ENCODE measurements at regions not wholly inside any gene's neighbourhood (a gene's known extent, or its start where the extent isn't known, plus 50 kb on each side); places are given as distances from the start of the nearest gene placed in this dataset.
A peak's percentile ranks its signal among the peaks of the same experiment; 100 is the strongest.

- Mint-ChIP-seq H3K36me3 (no peaks in the 10 kb centered on the region), H3K4me1 (no peaks in the 10 kb centered on the region), H3K9me3 (no peaks in the 10 kb centered on the region), H3K27ac (no peak overlapping the region), H3K27me3 (no peaks in the 10 kb centered on the region), H3K4me3 (no peak overlapping the region)
- DNase-seq (no peak), ATAC-seq (replicated peaks) (no peak)
These were observed 50.4 kb upstream of the PRSS23 start for GRCh38 chr11:86749821-86750401.

- H3K27ac Mint-ChIP-seq = no peak overlapping the region
- H3K4me1 Mint-ChIP-seq = no peaks in the 10 kb centered on the region
- ATAC-seq (replicated peaks) (no peak), DNase-seq (no peak)
- H3K36me3 Mint-ChIP-seq = no peaks in the 10 kb centered on the region
- no peaks in the 10 kb centered on the region for H3K27me3 Mint-ChIP-seq
- H3K4me3 Mint-ChIP-seq = no peak overlapping the region
- H3K9me3 Mint-ChIP-seq = no peaks in the 10 kb centered on the region
These were observed 51.0 kb upstream of the PRSS23 start for GRCh38 chr11:86749376-86749775.

- Mint-ChIP-seq H3K4me1 (no peaks in the 10 kb centered on the region), H3K9me3 (no peaks in the 10 kb centered on the region), H3K36me3 (no peaks in the 10 kb centered on the region), H3K4me3 (no peak overlapping the region), H3K27me3 (no peaks in the 10 kb centered on the region), H3K27ac (no peak overlapping the region)
- ATAC-seq (replicated peaks) (no peak), DNase-seq (no peak)
These were observed 52.0 kb upstream of the PRSS23 start for GRCh38 chr11:86748296-86748695.

GRCh38 chr11:86747801-86748200 is 52.5 kb upstream of the PRSS23 start:
- H3K27ac Mint-ChIP-seq = no peak overlapping the region
- no peaks in the 10 kb centered on the region for H3K4me1 Mint-ChIP-seq
- no peak for DNase-seq
- ATAC-seq (replicated peaks) = no peak
- no peak overlapping the region for H3K4me3 Mint-ChIP-seq
- no peaks in the 10 kb centered on the region for H3K27me3 Mint-ChIP-seq
- no peaks in the 10 kb centered on the region for H3K9me3 Mint-ChIP-seq
- no peaks in the 10 kb centered on the region for H3K36me3 Mint-ChIP-seq

GRCh38 chr11:86746514-86746913 is 53.8 kb upstream of the PRSS23 start:
- H3K9me3 Mint-ChIP-seq = no peaks in the 10 kb centered on the region
- H3K27ac Mint-ChIP-seq = no peak overlapping the region
- H3K4me3 Mint-ChIP-seq = no peak overlapping the region
- DNase-seq (no peak), ATAC-seq (replicated peaks) (no peak)
- H3K4me1 Mint-ChIP-seq = no peaks in the 10 kb centered on the region
- no peaks in the 10 kb centered on the region for H3K36me3 Mint-ChIP-seq
- peaks cover 0 to 6% of the 10 kb centered on the region in 2 donors for H3K27me3 Mint-ChIP-seq

GRCh38 chr11:86745571-86745970 is 54.8 kb upstream of the PRSS23 start:
- H3K27me3 Mint-ChIP-seq = peaks cover 0 to 6% of the 10 kb centered on the region in 2 donors
- H3K9me3 Mint-ChIP-seq = no peaks in the 10 kb centered on the region
- H3K27ac Mint-ChIP-seq = no peak overlapping the region
- H3K36me3 Mint-ChIP-seq = no peaks in the 10 kb centered on the region
- H3K4me1 Mint-ChIP-seq = no peaks in the 10 kb centered on the region
- ATAC-seq (replicated peaks) = no peak
- H3K4me3 Mint-ChIP-seq = no peak overlapping the region
- no peak for DNase-seq

GRCh38 chr11:86743223-86744118 is 56.9 kb upstream of the PRSS23 start:
- DNase-seq (no peak), ATAC-seq (replicated peaks) (peak; percentile 57 to 66)
- peaks cover 0 to 6% of the 10 kb centered on the region in 2 donors for H3K27me3 Mint-ChIP-seq
- no peak overlapping the region for H3K4me3 Mint-ChIP-seq
- no peaks in the 10 kb centered on the region for H3K9me3 Mint-ChIP-seq
- no peak overlapping the region for H3K27ac Mint-ChIP-seq
- peaks cover 0 to 2% of the 10 kb centered on the region in 2 donors for H3K4me1 Mint-ChIP-seq
- no peaks in the 10 kb centered on the region for H3K36me3 Mint-ChIP-seq

GRCh38 chr11:86741839-86742805 is 58.2 kb upstream of the PRSS23 start:
- no peaks in the 10 kb centered on the region for H3K9me3 Mint-ChIP-seq
- H3K36me3 Mint-ChIP-seq = no peaks in the 10 kb centered on the region
- H3K27ac Mint-ChIP-seq = no peak overlapping the region
- ATAC-seq (replicated peaks) = no peak
- peaks cover 0 to 2% of the 10 kb centered on the region in 2 donors for H3K4me1 Mint-ChIP-seq
- H3K4me3 Mint-ChIP-seq = no peak overlapping the region
- peaks cover 0 to 6% of the 10 kb centered on the region in 2 donors for H3K27me3 Mint-ChIP-seq
- no peak for DNase-seq

GRCh38 chr11:86741484-86741835 is 58.9 kb upstream of the PRSS23 start:
- DNase-seq (no peak), ATAC-seq (replicated peaks) (no peak)
- Mint-ChIP-seq H3K4me1 (peaks cover 0 to 2% of the 10 kb centered on the region in 2 donors), H3K4me3 (no peak overlapping the region), H3K9me3 (no peaks in the 10 kb centered on the region), H3K27ac (no peak overlapping the region), H3K27me3 (peaks cover 0 to 6% of the 10 kb centered on the region in 2 donors), H3K36me3 (no peaks in the 10 kb centered on the region)

GRCh38 chr11:86740628-86741483 is 59.5 kb upstream of the PRSS23 start:
- no peak overlapping the region for H3K4me3 Mint-ChIP-seq
- ATAC-seq (replicated peaks) = peak; percentile 26 to 47
- H3K27ac Mint-ChIP-seq = no peak overlapping the region
- H3K4me1 Mint-ChIP-seq = peaks cover 0 to 2% of the 10 kb centered on the region in 2 donors
- no peak for DNase-seq
- H3K36me3 Mint-ChIP-seq = no peaks in the 10 kb centered on the region
- H3K9me3 Mint-ChIP-seq = no peaks in the 10 kb centered on the region
- peaks cover 0 to 6% of the 10 kb centered on the region in 2 donors for H3K27me3 Mint-ChIP-seq

- DNase-seq = no peak
- peaks cover 0 to 6% of the 10 kb centered on the region in 2 donors for H3K27me3 Mint-ChIP-seq
- ATAC-seq (replicated peaks) = no peak
These were observed 61.8 kb upstream of the PRSS23 start for GRCh38 chr11:86738568-86738967.

GRCh38 chr11:86737737-86738136 is 62.6 kb upstream of the PRSS23 start:
- no peak overlapping the region for H3K27ac Mint-ChIP-seq
- H3K4me3 Mint-ChIP-seq = no peak overlapping the region
- peaks cover 0 to 2% of the 10 kb centered on the region in 2 donors for H3K4me1 Mint-ChIP-seq
- H3K36me3 Mint-ChIP-seq = no peaks in the 10 kb centered on the region
- H3K27me3 Mint-ChIP-seq = peaks cover 0 to 6% of the 10 kb centered on the region in 2 donors
- no peak for DNase-seq
- no peak for ATAC-seq (replicated peaks)
- H3K9me3 Mint-ChIP-seq = no peaks in the 10 kb centered on the region

More at GRCh38 chr11:86738568-86738967, 61.8 kb upstream of the PRSS23 start:
- no peak overlapping the region for H3K4me3 Mint-ChIP-seq
- H3K36me3 Mint-ChIP-seq = no peaks in the 10 kb centered on the region
- H3K4me1 Mint-ChIP-seq = peaks cover 0 to 2% of the 10 kb centered on the region in 2 donors
- no peaks in the 10 kb centered on the region for H3K9me3 Mint-ChIP-seq
- no peak overlapping the region for H3K27ac Mint-ChIP-seq

GRCh38 chr11:86737230-86737629 is 63.1 kb upstream of the PRSS23 start:
- H3K27ac Mint-ChIP-seq = no peak overlapping the region
- H3K36me3 Mint-ChIP-seq = no peaks in the 10 kb centered on the region
- peaks cover 0 to 2% of the 10 kb centered on the region in 2 donors for H3K4me1 Mint-ChIP-seq
- H3K27me3 Mint-ChIP-seq = peaks cover 0 to under 1% of the 10 kb centered on the region in 2 donors
- H3K9me3 Mint-ChIP-seq = no peaks in the 10 kb centered on the region
- DNase-seq (no peak), ATAC-seq (replicated peaks) (no peak)
- H3K4me3 Mint-ChIP-seq = no peak overlapping the region

All from stimulated activated naive B cell treated with anti-CD40 and anti-IgM and Interleukin-4, amounts not matched to agents 10 μg/mL and 1 μg/mL and 100 μg/mL, for 72 hours (primary cell).